Mesenchymal stem cell (in vitro differentiated cells and primary cell): ENCODE measurements at regions not wholly inside any gene's neighbourhood (a gene's known extent, or its start where the extent isn't known, plus 50 kb on each side); places are given as distances from the start of the nearest gene placed in this dataset.

Source experiments
- DNase-seq: peaks from one replicate; pipeline ENCODE4 v3.0.0-alpha.2; 2013
- H2AFZ ChIP-seq: one replicate; pipeline ENCODE4 v1.6.1; 2013; ENCODE audit warnings: low read depth, mild to moderate bottlenecking, control low read depth, inconsistent platforms, low read length, moderate library complexity
- H2AK5ac ChIP-seq: 2 replicates; pipeline ENCODE4 v1.6.1; 2013; ENCODE audit warnings: low read length, moderate library complexity, mild to moderate bottlenecking, inconsistent platforms; ENCODE audit not compliant: severe bottlenecking
- H2BK120ac ChIP-seq: one replicate; pipeline ENCODE4 v1.6.1; 2013; ENCODE audit warnings: low read depth, mild to moderate bottlenecking, inconsistent platforms, low read length, moderate library complexity
- H2BK12ac ChIP-seq, 2 experiments: one replicate each; pipeline ENCODE4 v1.6.1; 2013; ENCODE audit warnings: inconsistent platforms in 2 of 2, low read length in 2 of 2, mild to moderate bottlenecking in 2 of 2, moderate library complexity in 2 of 2, control low read depth in 1 of 2
- H2BK15ac ChIP-seq: one replicate; pipeline ENCODE4 v1.6.1; 2013; ENCODE audit warnings: mild to moderate bottlenecking, low read depth, inconsistent platforms; ENCODE audit not compliant: poor library complexity, severe bottlenecking
- H2BK5ac ChIP-seq: 2 replicates; pipeline ENCODE4 v1.6.1; 2013; ENCODE audit warnings: low read depth, mild to moderate bottlenecking, low read length, control low read depth, inconsistent platforms; ENCODE audit not compliant: poor library complexity, severe bottlenecking
- H3K14ac ChIP-seq, 2 experiments: one replicate each; pipeline ENCODE4 v1.6.1; 2013; ENCODE audit warnings: inconsistent platforms in 2 of 2, low read length in 2 of 2, control low read depth in 1 of 2, mild to moderate bottlenecking in 1 of 2, moderate library complexity in 1 of 2
- H3K18ac ChIP-seq, 2 experiments: one replicate each; pipeline ENCODE4 v1.6.1; 2013; ENCODE audit warnings: inconsistent platforms in 2 of 2, low read length in 2 of 2, control low read depth in 1 of 2, low read depth in 1 of 2, mild to moderate bottlenecking in 1 of 2
- H3K23ac ChIP-seq, 2 experiments: one replicate each; pipeline ENCODE4 v1.6.1; 2013; ENCODE audit warnings: inconsistent platforms in 2 of 2, low read length in 2 of 2, mild to moderate bottlenecking in 2 of 2, moderate library complexity in 2 of 2, control low read depth in 1 of 2
- H3K27ac ChIP-seq: 2 replicates; pipeline ENCODE4 v1.5.1; 2013; ENCODE audit warnings: mild to moderate bottlenecking, moderate library complexity, low read length, control low read depth, inconsistent platforms; ENCODE audit not compliant: poor library complexity, severe bottlenecking
- H3K27me3 ChIP-seq, 2 experiments: 2 replicates each; pipeline versions ENCODE4 v1.6.1 to v1.7.0; 2013; ENCODE audit warnings: low read length in 2 of 2, mild to moderate bottlenecking in 2 of 2, moderate library complexity in 2 of 2, control low read depth in 1 of 2, inconsistent platforms in 1 of 2; ENCODE audit not compliant: control insufficient read depth in 1 of 2, insufficient read depth in 1 of 2
- H3K36me3 ChIP-seq, 2 experiments: 2 replicates each; pipeline versions ENCODE4 v1.6.1 to v1.7.0; 2013; ENCODE audit warnings: low read length in 2 of 2, control low read depth in 1 of 2, inconsistent platforms in 1 of 2, low read depth in 1 of 2, mild to moderate bottlenecking in 1 of 2; ENCODE audit not compliant: insufficient read depth in 2 of 2, control insufficient read depth in 1 of 2
- H3K4ac ChIP-seq, 2 experiments: one replicate each; pipeline ENCODE4 v1.6.1; 2013; ENCODE audit warnings: inconsistent platforms in 2 of 2, low read length in 2 of 2, mild to moderate bottlenecking in 2 of 2, moderate library complexity in 2 of 2, control low read depth in 1 of 2, low read depth in 1 of 2
- H3K4me1 ChIP-seq: 2 replicates; pipeline ENCODE4 v1.6.1; 2013; ENCODE audit warnings: low read depth, low read length, control low read depth; ENCODE audit not compliant: control insufficient read depth, insufficient read depth
- H3K4me2 ChIP-seq: 2 replicates; pipeline ENCODE4 v1.6.1; 2013; ENCODE audit warnings: low read length, mild to moderate bottlenecking, inconsistent platforms; ENCODE audit not compliant: poor library complexity, severe bottlenecking
- H3K4me3 ChIP-seq, 2 experiments: 2 replicates each; pipeline versions ENCODE4 v1.5.1 to v1.7.0; 2013; ENCODE audit warnings: low read length in 2 of 2, mild to moderate bottlenecking in 2 of 2, control low read depth in 1 of 2, low read depth in 1 of 2; ENCODE audit not compliant: insufficient read depth in 1 of 2
- H3K79me1 ChIP-seq: replicated peaks from 2 replicates; pipeline ENCODE4 v1.6.1; 2013; ENCODE audit warnings: mild to moderate bottlenecking, control low read depth, low read length, inconsistent platforms; ENCODE audit not compliant: poor library complexity, severe bottlenecking
- H3K9ac ChIP-seq: 2 replicates; pipeline ENCODE4 v1.7.0; 2013; ENCODE audit warnings: mild to moderate bottlenecking, low read length, moderate library complexity
- H3K9me3 ChIP-seq: 2 replicates; pipeline ENCODE4 v1.7.0; 2013; ENCODE audit warnings: mild to moderate bottlenecking, low read length; ENCODE audit not compliant: control insufficient read depth
- H4K8ac ChIP-seq: one replicate; pipeline ENCODE4 v1.6.1; 2013; ENCODE audit warnings: inconsistent platforms, mild to moderate bottlenecking, low read length, moderate library complexity
- H4K91ac ChIP-seq: one replicate; pipeline ENCODE4 v1.6.1; 2013; ENCODE audit warnings: mild to moderate bottlenecking, low read length, inconsistent platforms
- WGBS: methylation state at CpG from one replicate; pipeline ENCODE4 v1.1.7; 2013; ENCODE audit warnings: mixed read lengths; 5-methylcytosine and 5-hydroxymethylcytosine counted together

DNA sequence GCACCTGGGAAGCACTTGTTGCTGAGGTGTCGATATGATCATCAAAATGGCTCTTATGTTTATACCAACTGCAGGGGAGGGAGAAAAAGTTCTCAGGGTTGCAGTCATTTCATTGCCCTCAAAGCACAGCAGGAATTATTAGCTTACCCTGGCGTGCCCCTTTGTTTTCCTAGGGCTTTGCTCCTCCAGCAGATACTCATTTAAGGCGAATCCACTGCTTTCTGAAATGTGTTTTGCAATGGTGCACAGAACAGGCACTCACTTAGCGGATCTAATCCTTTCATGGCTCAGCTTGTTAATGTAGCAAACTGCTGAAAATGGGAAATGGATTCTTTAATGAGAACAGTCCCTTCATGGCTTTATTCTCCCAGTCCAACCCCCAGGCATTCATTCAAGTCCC is 76.7 kb downstream of the NKX2-1 start:
- H2BK5ac ChIP-seq: no peak overlapping the region
- H3K36me3 ChIP-seq: no peaks in the 10 kb centered on the region
- no peak overlapping the region for H2BK120ac ChIP-seq
- H3K9ac ChIP-seq: no peak overlapping the region
- no peak overlapping the region for H2AK5ac ChIP-seq
- no peak overlapping the region for H2BK15ac ChIP-seq
- H3K4me2 ChIP-seq: no peak overlapping the region
- no peaks in the 10 kb centered on the region for H3K9me3 ChIP-seq
- 45% methylated on average over 4 of the region's 4 CpGs for WGBS
- H3K4me1 ChIP-seq: no peaks in the 10 kb centered on the region
- no peak overlapping the region for H2BK12ac ChIP-seq
- H3K27me3 ChIP-seq: peaks cover 10 to 20% of the 10 kb centered on the region in 2 experiments
- no peak overlapping the region for H2AFZ ChIP-seq
- H3K4ac ChIP-seq: no peak overlapping the region
- no peak for DNase-seq
- no peak overlapping the region for H4K91ac ChIP-seq
- H3K79me1 ChIP-seq: no peaks in the 10 kb centered on the region
- H3K23ac ChIP-seq: no peak overlapping the region
- no peak overlapping the region for H3K18ac ChIP-seq
- H3K27ac ChIP-seq: no peak overlapping the region
- H3K4me3 ChIP-seq: no peak overlapping the region
- no peak overlapping the region for H4K8ac ChIP-seq
- no peak overlapping the region for H3K14ac ChIP-seq

DNA sequence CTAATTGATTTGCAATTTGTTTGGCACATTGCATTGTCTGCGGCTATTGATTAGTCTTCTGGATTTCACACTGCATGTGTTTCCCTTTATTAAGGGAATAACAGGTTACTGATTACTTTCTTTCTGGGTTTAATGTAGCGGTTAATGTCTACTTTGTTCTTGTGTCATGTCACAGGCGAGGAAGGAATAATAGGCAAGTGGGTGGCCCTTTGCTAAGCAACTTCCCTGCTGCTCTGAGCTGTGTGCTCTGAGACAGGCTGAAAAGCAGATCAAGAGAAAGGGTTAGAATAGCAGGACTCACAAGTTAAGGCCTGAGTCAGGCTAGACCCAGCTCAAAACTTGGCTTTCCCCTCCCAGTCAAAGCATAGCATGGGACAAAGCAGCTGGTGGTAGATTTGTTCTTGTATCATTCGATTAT is 77.2 kb downstream of the NKX2-1 start:
- DNase-seq: no peak
- H4K8ac ChIP-seq: no peak overlapping the region
- no peak overlapping the region for H2AK5ac ChIP-seq
- no peak overlapping the region for H2BK12ac ChIP-seq
- no peak overlapping the region for H2BK15ac ChIP-seq
- no peak overlapping the region for H3K9ac ChIP-seq
- H2AFZ ChIP-seq: no peak overlapping the region
- H3K18ac ChIP-seq: no peak overlapping the region
- no peak overlapping the region for H2BK120ac ChIP-seq
- no peaks in the 10 kb centered on the region for H3K4me1 ChIP-seq
- H3K14ac ChIP-seq: no peak overlapping the region
- H3K4me3 ChIP-seq: no peak overlapping the region
- no peak overlapping the region for H3K27ac ChIP-seq
- no peak overlapping the region for H3K4me2 ChIP-seq
- no peak overlapping the region for H3K4ac ChIP-seq
- H3K23ac ChIP-seq: no peak overlapping the region
- H3K79me1 ChIP-seq: no peaks in the 10 kb centered on the region
- no peaks in the 10 kb centered on the region for H3K36me3 ChIP-seq
- no peaks in the 10 kb centered on the region for H3K9me3 ChIP-seq
- no peak overlapping the region for H4K91ac ChIP-seq
- peaks cover 10 to 20% of the 10 kb centered on the region in 2 experiments for H3K27me3 ChIP-seq
- WGBS: 56% methylated on average over 4 of the region's 4 CpGs
- no peak overlapping the region for H2BK5ac ChIP-seq

DNA sequence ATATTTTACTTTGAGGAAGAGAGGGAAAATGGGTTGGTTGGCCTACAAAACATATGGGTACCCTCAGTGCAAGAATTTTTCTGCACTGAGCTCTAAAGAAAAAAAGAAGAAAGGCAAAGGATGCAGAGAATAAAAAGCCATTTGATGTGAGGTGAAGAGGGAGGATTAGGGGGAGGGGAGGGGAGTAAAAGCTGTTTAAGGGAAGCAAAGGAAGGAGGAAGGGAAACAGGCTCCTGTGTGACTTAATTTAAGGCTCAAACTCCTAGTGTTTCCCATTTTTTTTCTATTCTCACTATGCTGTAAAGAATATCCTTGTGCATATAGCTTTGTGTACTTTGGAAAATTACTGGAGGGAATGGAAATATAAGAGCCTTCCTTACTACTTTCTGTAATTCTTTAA is 78.7 kb downstream of the NKX2-1 start:
- Histone ChIP-seq H3K9me3 (no peaks in the 10 kb centered on the region), H3K36me3 (no peaks in the 10 kb centered on the region), H3K27ac (no peak overlapping the region), H3K4me1 (no peaks in the 10 kb centered on the region), H3K9ac (no peak overlapping the region), H3K4me3 (no peak overlapping the region), H3K27me3 (peaks cover 10 to 15% of the 10 kb centered on the region in 2 experiments), H4K91ac (no peak overlapping the region), H3K4ac (no peak overlapping the region), H4K8ac (no peak overlapping the region), H3K4me2 (no peak overlapping the region), H2AFZ (no peak overlapping the region), H3K14ac (no peak overlapping the region), H3K79me1 (no peaks in the 10 kb centered on the region), H2AK5ac (no peak overlapping the region), H3K23ac (no peak overlapping the region), H2BK5ac (no peak overlapping the region), H3K18ac (no peak overlapping the region), H2BK12ac (no peak overlapping the region), H2BK15ac (no peak overlapping the region), H2BK120ac (no peak overlapping the region)
- no peak for DNase-seq

DNA sequence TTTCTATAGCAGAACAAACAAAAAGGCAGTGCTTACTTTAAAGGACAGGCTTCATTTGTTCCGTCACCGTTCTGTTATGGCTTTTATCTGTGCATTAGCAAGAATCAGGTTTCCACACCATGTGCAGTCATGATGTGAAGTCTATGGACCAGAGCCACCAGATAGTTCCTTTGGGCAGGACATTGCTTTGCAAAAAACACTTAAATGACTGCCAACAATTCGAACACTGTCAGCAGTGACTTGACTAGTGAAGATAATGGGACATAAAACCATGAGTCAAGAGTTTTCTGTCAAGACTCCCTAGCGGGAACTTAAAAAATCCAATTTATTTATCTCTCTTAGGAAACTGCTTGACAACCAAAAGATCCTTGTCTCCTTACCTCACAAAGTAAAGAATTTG is 80.3 kb downstream of the NKX2-1 start:
- H3K14ac ChIP-seq: no peak overlapping the region
- no peak overlapping the region for H3K4me2 ChIP-seq
- no peaks in the 10 kb centered on the region for H3K36me3 ChIP-seq
- no peak overlapping the region for H3K27ac ChIP-seq
- no peaks in the 10 kb centered on the region for H3K9me3 ChIP-seq
- H3K18ac ChIP-seq: no peak overlapping the region
- H3K4ac ChIP-seq: no peak overlapping the region
- DNase-seq: no peak
- no peak overlapping the region for H2BK15ac ChIP-seq
- WGBS: 40% methylated on average over 4 of the region's 4 CpGs
- peaks cover 10 to 15% of the 10 kb centered on the region in 2 experiments for H3K27me3 ChIP-seq
- H3K79me1 ChIP-seq: no peaks in the 10 kb centered on the region
- H3K4me1 ChIP-seq: no peaks in the 10 kb centered on the region
- no peak overlapping the region for H2AFZ ChIP-seq
- no peak overlapping the region for H4K91ac ChIP-seq
- H2BK120ac ChIP-seq: no peak overlapping the region
- no peak overlapping the region for H2BK5ac ChIP-seq
- no peak overlapping the region for H4K8ac ChIP-seq
- H2BK12ac ChIP-seq: no peak overlapping the region
- H3K9ac ChIP-seq: no peak overlapping the region
- no peak overlapping the region for H3K4me3 ChIP-seq
- no peak overlapping the region for H2AK5ac ChIP-seq
- no peak overlapping the region for H3K23ac ChIP-seq
